OCI-LY3 (cell line): ENCODE measurements at regions not wholly inside any gene's neighbourhood (a gene's known extent, or its start where the extent isn't known, plus 50 kb on each side); places are given as distances from the start of the nearest gene placed in this dataset.
"Not testable (repeated sequence)": the region's sequence is repeated elsewhere in the genome, so short reads cannot be mapped to it uniquely, and the experiment has no call there.

ENCODE experiments used
- CTCF ChIP-seq: fragments of 200-600, 300-600 bp; sonication (generic); IDR thresholded peaks from 2 replicates; pipeline ENCODE4 v1.5.1; 2014; ENCODE audit warnings: antibody characterized with exemption, low read length, low read depth
- EZH2phosphoT487 ChIP-seq: fragments of 200-600 bp; shearing (Covaris generic); IDR thresholded peaks from 2 replicates; pipeline ENCODE4 v1.6.1; 2018; ENCODE audit warnings: antibody characterized with exemption, mixed run types, low read depth

- TF ChIP-seq CTCF, EZH2phosphoT487: not testable (repeated sequence)
Observed at GRCh38 chr2:62320137-62320536, 124.2 kb downstream of the B3GNT2 start.
